Osteoblast (primary cell): ENCODE measurements at regions not wholly inside any gene's neighbourhood (a gene's known extent, or its start where the extent isn't known, plus 50 kb on each side); places are given as distances from the start of the nearest gene placed in this dataset.

ENCODE experiments used
- DNase-seq: peaks from one replicate; pipeline ENCODE4 v3.0.0; 2011; ENCODE audit warnings: low spot score, mixed read lengths; ENCODE audit not compliant: insufficient read length; ENCODE audit errors: missing footprints
- H2AFZ ChIP-seq: 2 replicates; pipeline ENCODE4 v1.6.0; 2011; ENCODE audit warnings: mild to moderate bottlenecking, low read length
- H3K27ac ChIP-seq: 2 replicates; pipeline ENCODE4 v1.5.1; 2011; ENCODE audit warnings: mild to moderate bottlenecking, low read depth, low read length, moderate library complexity
- H3K27me3 ChIP-seq: 2 replicates; pipeline ENCODE4 v1.6.0; 2012; ENCODE audit warnings: mild to moderate bottlenecking, control low read depth, inconsistent platforms, low read length, moderate library complexity; ENCODE audit not compliant: insufficient read depth
- H3K36me3 ChIP-seq: 2 replicates; pipeline ENCODE4 v1.5.1; 2011; ENCODE audit warnings: mild to moderate bottlenecking, low read length, control low read depth, moderate library complexity; ENCODE audit not compliant: insufficient read depth
- H3K4me1 ChIP-seq: 2 replicates; pipeline ENCODE4 v1.5.1; 2011; ENCODE audit warnings: mild to moderate bottlenecking, low read length, control low read depth, moderate library complexity; ENCODE audit not compliant: insufficient read depth
- H3K4me2 ChIP-seq: 2 replicates; pipeline ENCODE4 v1.6.0; 2011; ENCODE audit warnings: mild to moderate bottlenecking, low read length; ENCODE audit not compliant: insufficient read depth
- H3K4me3 ChIP-seq: fragments of 200-600 bp; sonication (generic); 3 replicates; pipeline ENCODE4 v1.5.1; 2012; ENCODE audit warnings: mild to moderate bottlenecking, low read length, inconsistent platforms; ENCODE audit not compliant: insufficient read depth
- H3K79me2 ChIP-seq: 2 replicates; pipeline ENCODE4 v1.6.0; 2012; ENCODE audit warnings: mild to moderate bottlenecking, low read length, control low read depth, inconsistent platforms; ENCODE audit not compliant: insufficient read depth
- H3K9me3 ChIP-seq: 2 replicates; pipeline ENCODE4 v1.5.1; 2011; ENCODE audit warnings: low read depth, low read length, control low read depth
- H4K20me1 ChIP-seq: 2 replicates; pipeline ENCODE4 v1.6.0; 2012; ENCODE audit warnings: mild to moderate bottlenecking, low read length, control low read depth; ENCODE audit not compliant: insufficient read depth
- CTCF ChIP-seq: IDR thresholded peaks from 2 replicates; pipeline ENCODE4 v1.5.1; 2011; ENCODE audit warnings: mild to moderate bottlenecking, low read depth, low read length, moderate library complexity; ENCODE audit errors: extremely low read depth

- no peaks in the 10 kb centered on the region for H3K4me1 ChIP-seq
- H3K4me2 ChIP-seq, result no peak overlapping the region
- H2AFZ ChIP-seq, result no peak overlapping the region
- H3K9me3 ChIP-seq, result no peaks in the 10 kb centered on the region
- H3K4me3 ChIP-seq, result no peak overlapping the region
- no peaks in the 10 kb centered on the region for H3K79me2 ChIP-seq
- DNase-seq, result no peak
- no peak overlapping the region for H3K27ac ChIP-seq
- no peaks in the 10 kb centered on the region for H3K27me3 ChIP-seq
- TF ChIP-seq CTCF, result no peak
- no peaks in the 10 kb centered on the region for H3K36me3 ChIP-seq
- H4K20me1 ChIP-seq, result no peaks in the 10 kb centered on the region
These were observed 206.3 kb downstream of the FOXD2 start for GRCh38 chr1:47644212-47644573.

GRCh38 chr1:47645151-47645550 lies 207.3 kb downstream of the FOXD2 start:
- H3K4me3 ChIP-seq, result no peak overlapping the region
- no peak for DNase-seq
- no peaks in the 10 kb centered on the region for H3K4me1 ChIP-seq
- H2AFZ ChIP-seq, result no peak overlapping the region
- TF ChIP-seq CTCF, result no peak
- H3K79me2 ChIP-seq, result no peaks in the 10 kb centered on the region
- no peak overlapping the region for H3K27ac ChIP-seq
- H3K36me3 ChIP-seq, result no peaks in the 10 kb centered on the region
- no peaks in the 10 kb centered on the region for H4K20me1 ChIP-seq
- no peak overlapping the region for H3K4me2 ChIP-seq
- H3K27me3 ChIP-seq, result no peaks in the 10 kb centered on the region
- no peaks in the 10 kb centered on the region for H3K9me3 ChIP-seq

GRCh38 chr1:47646676-47647075 lies 208.8 kb downstream of the FOXD2 start:
- H3K79me2 ChIP-seq, result no peaks in the 10 kb centered on the region
- H3K4me1 ChIP-seq, result peaks cover 7% of the 10 kb centered on the region
- H3K27me3 ChIP-seq, result no peaks in the 10 kb centered on the region
- no peaks in the 10 kb centered on the region for H3K9me3 ChIP-seq
- H4K20me1 ChIP-seq, result no peaks in the 10 kb centered on the region
- TF ChIP-seq CTCF, result no peak
- H3K36me3 ChIP-seq, result no peaks in the 10 kb centered on the region
- H3K4me3 ChIP-seq, result no peak overlapping the region
- no peak overlapping the region for H3K4me2 ChIP-seq
- H2AFZ ChIP-seq, result no peak overlapping the region
- no peak for DNase-seq
- H3K27ac ChIP-seq, result no peak overlapping the region

GRCh38 chr1:47647327-47647845 lies 209.5 kb downstream of the FOXD2 start:
- H3K27me3 ChIP-seq, result no peaks in the 10 kb centered on the region
- no peaks in the 10 kb centered on the region for H3K36me3 ChIP-seq
- no peaks in the 10 kb centered on the region for H3K79me2 ChIP-seq
- H3K27ac ChIP-seq, result no peak overlapping the region
- no peak overlapping the region for H3K4me3 ChIP-seq
- H2AFZ ChIP-seq, result no peak overlapping the region
- no peaks in the 10 kb centered on the region for H3K9me3 ChIP-seq
- H3K4me1 ChIP-seq, result peaks cover 7% of the 10 kb centered on the region
- TF ChIP-seq CTCF, result no peak
- H3K4me2 ChIP-seq, result no peak overlapping the region
- no peaks in the 10 kb centered on the region for H4K20me1 ChIP-seq
- DNase-seq, result no peak
